ENCODE measurements at regions not wholly inside any gene's neighbourhood (a gene's known extent, or its start where the extent isn't known, plus 50 kb on each side); places are given as distances from the start of the nearest gene placed in this dataset.

DNA sequence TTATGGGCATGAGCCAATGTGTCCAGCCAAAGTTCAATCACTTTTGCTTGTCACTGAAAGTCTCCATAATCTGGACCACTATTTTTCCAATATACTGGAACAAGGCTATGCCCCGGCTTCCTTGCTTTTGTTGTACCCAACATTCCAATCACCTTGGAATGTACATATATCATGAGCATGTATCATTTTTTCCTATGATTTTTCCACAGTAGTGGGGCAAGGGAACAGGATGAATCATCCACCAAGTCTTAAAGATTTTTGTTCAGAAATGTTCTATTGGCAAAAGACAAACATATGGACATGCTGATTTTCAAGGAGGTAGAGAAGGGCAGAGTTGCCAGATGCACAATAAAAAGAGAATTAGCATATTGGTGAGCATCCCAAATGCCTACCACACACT lies 548.1 kb upstream of the INTU start:
- DNase-seq (ENCODE audit: low spot score) = no peak
- TF ChIP-seq NR2F2 (IDR thresholded peaks at IDR 0.05) (no peak), RXRA (IDR thresholded peaks at IDR 0.05) (no peak)
- TF ChIP-seq, protein P1, sequence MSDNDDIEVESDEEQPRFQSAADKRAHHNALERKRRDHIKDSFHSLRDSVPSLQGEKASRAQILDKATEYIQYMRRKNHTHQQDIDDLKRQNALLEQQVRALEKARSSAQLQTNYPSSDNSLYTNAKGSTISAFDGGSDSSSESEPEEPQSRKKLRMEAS (IDR thresholded peaks at IDR 0.05) = no peak
- TF ChIP-seq, protein P2, sequence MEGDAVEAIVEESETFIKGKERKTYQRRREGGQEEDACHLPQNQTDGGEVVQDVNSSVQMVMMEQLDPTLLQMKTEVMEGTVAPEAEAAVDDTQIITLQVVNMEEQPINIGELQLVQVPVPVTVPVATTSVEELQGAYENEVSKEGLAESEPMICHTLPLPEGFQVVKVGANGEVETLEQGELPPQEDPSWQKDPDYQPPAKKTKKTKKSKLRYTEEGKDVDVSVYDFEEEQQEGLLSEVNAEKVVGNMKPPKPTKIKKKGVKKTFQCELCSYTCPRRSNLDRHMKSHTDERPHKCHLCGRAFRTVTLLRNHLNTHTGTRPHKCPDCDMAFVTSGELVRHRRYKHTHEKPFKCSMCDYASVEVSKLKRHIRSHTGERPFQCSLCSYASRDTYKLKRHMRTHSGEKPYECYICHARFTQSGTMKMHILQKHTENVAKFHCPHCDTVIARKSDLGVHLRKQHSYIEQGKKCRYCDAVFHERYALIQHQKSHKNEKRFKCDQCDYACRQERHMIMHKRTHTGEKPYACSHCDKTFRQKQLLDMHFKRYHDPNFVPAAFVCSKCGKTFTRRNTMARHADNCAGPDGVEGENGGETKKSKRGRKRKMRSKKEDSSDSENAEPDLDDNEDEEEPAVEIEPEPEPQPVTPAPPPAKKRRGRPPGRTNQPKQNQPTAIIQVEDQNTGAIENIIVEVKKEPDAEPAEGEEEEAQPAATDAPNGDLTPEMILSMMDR (IDR thresholded peaks at IDR 0.05; ENCODE audit: low read depth, low read length, missing input control) = no peak
- TF ChIP-seq, protein P3, sequence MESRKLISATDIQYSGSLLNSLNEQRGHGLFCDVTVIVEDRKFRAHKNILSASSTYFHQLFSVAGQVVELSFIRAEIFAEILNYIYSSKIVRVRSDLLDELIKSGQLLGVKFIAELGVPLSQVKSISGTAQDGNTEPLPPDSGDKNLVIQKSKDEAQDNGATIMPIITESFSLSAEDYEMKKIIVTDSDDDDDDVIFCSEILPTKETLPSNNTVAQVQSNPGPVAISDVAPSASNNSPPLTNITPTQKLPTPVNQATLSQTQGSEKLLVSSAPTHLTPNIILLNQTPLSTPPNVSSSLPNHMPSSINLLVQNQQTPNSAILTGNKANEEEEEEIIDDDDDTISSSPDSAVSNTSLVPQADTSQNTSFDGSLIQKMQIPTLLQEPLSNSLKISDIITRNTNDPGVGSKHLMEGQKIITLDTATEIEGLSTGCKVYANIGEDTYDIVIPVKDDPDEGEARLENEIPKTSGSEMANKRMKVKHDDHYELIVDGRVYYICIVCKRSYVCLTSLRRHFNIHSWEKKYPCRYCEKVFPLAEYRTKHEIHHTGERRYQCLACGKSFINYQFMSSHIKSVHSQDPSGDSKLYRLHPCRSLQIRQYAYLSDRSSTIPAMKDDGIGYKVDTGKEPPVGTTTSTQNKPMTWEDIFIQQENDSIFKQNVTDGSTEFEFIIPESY (IDR thresholded peaks at IDR 0.05) = no peak
- Histone ChIP-seq H3K9ac (ENCODE audit: low read depth in 1 of 2, low read length in 2 of 2) (no peak overlapping the region), H3K4me1 (ENCODE audit: control insufficient read depth in 4 of 4, insufficient read depth in 4 of 4, low read length in 3 of 4) (no peaks in the 10 kb centered on the region), H3K27ac (ENCODE audit: low read depth in 1 of 2, low read length in 2 of 2) (no peak overlapping the region), H3K36me3 (ENCODE audit: control insufficient read depth in 4 of 4, insufficient read depth in 3 of 4, low read depth in 1 of 4, low read length in 3 of 4) (no peaks in the 10 kb centered on the region), H3K9me3 (ENCODE audit: control insufficient read depth in 4 of 4, low read length in 3 of 4) (peaks cover 2 to 9% (median 4%) of the 10 kb centered on the region in 4 donors), H3K4me3 (ENCODE audit: low read depth in 1 of 3, low read length in 3 of 3) (no peak overlapping the region), H3K27me3 (ENCODE audit: control insufficient read depth in 4 of 4, insufficient read depth in 4 of 4, low read length in 3 of 4) (no peaks in the 10 kb centered on the region)
- WGBS = 87% methylated on average over 1 of the region's 1 CpG

DNA sequence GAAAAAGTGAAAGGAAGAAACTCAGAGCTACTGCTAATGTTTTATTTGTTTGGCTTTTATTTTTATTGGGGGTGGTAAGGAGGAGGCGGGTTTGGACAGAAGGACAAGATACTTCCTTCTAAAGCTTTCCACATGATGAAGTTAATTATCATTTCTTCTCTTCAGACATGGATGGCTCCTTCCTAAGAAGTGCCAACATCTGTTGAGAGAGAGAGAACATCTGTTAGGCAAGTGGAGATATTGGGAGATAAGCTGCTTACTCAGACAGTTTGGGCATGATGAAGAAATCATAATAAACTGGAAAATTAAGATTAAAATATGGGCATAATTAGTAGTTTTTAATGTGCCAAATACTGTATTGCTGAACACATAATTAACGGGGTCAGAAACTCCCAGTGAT lies 535.7 kb upstream of the INTU start:
- DNase-seq (ENCODE audit: low spot score) = no peak
- H3K9ac ChIP-seq (ENCODE audit: low read depth in 1 of 2, low read length in 2 of 2) = no peak overlapping the region
- 75% methylated on average over 2 of the region's 2 CpGs for WGBS
- no peak overlapping the region for H3K27ac ChIP-seq (ENCODE audit: low read depth in 1 of 2, low read length in 2 of 2)
- peaks cover 0 to 3% (median 0%) of the 10 kb centered on the region in 4 donors for H3K9me3 ChIP-seq (ENCODE audit: control insufficient read depth in 4 of 4, low read length in 3 of 4)
- H3K4me3 ChIP-seq (ENCODE audit: low read depth in 1 of 3, low read length in 3 of 3) = no peak overlapping the region
- H3K36me3 ChIP-seq (ENCODE audit: control insufficient read depth in 4 of 4, insufficient read depth in 3 of 4, low read depth in 1 of 4, low read length in 3 of 4) = no peaks in the 10 kb centered on the region
- no peaks in the 10 kb centered on the region for H3K4me1 ChIP-seq (ENCODE audit: control insufficient read depth in 4 of 4, insufficient read depth in 4 of 4, low read length in 3 of 4)
- TF ChIP-seq, protein P1 (IDR thresholded peaks at IDR 0.05) = no peak
- no peak for TF ChIP-seq YY1 (IDR thresholded peaks at IDR 0.05)
- no peak for TF ChIP-seq FOXA1 (IDR thresholded peaks at IDR 0.05)
- TF ChIP-seq HNF4G (IDR thresholded peaks at IDR 0.05) = no peak
- no peak for TF ChIP-seq RAD21 (IDR thresholded peaks at IDR 0.05)
- TF ChIP-seq EGR1 (IDR thresholded peaks at IDR 0.05; ENCODE audit: low read depth in 2 of 2) = no peak
- no peak for TF ChIP-seq RXRA (IDR thresholded peaks at IDR 0.05)
- no peak for TF ChIP-seq FOXA2 (IDR thresholded peaks at IDR 0.05)
- TF ChIP-seq NR2F2 (IDR thresholded peaks at IDR 0.05) = no peak
- H3K27me3 ChIP-seq (ENCODE audit: control insufficient read depth in 4 of 4, insufficient read depth in 4 of 4, low read length in 3 of 4) = no peaks in the 10 kb centered on the region

DNA sequence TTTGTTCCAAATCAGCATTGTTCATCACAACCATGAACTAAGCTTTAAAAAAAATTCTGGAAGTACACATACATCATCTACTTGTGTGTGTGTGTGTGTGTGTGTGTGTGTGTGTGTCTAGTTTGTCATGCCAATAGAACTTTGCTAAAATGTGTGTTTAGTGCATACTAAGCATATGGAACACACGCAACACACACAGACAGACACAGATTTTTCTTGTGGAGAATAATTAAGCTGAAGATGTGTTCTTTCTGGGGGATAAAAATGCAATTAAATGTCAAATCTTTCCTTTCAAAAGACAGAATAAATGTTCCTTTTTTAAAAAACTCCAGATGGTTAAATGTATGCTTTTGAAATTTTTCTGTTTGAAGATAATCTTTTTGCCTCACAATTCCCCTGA lies 530.4 kb upstream of the INTU start:
- H3K9ac ChIP-seq (ENCODE audit: low read depth in 1 of 2, low read length in 2 of 2) = no peak overlapping the region
- no peak overlapping the region for H3K4me3 ChIP-seq (ENCODE audit: low read depth in 1 of 3, low read length in 3 of 3)
- no peak overlapping the region for H3K27ac ChIP-seq (ENCODE audit: low read depth in 1 of 2, low read length in 2 of 2)
- H3K27me3 ChIP-seq (ENCODE audit: control insufficient read depth in 4 of 4, insufficient read depth in 4 of 4, low read length in 3 of 4) = no peaks in the 10 kb centered on the region
- WGBS = 43% methylated on average over 1 of the region's 1 CpG
- TF ChIP-seq RAD21 (IDR thresholded peaks at IDR 0.05) (no peak), YY1 (IDR thresholded peaks at IDR 0.05) (no peak), RXRA (IDR thresholded peaks at IDR 0.05) (no peak), GABPA (IDR thresholded peaks at IDR 0.05 in 1 of 2, conservative IDR thresholded peaks at IDR 0.05 in 1 of 2) (no peak)
- TF ChIP-seq, protein P3 (IDR thresholded peaks at IDR 0.05) = no peak
- TF ChIP-seq, protein P2 (IDR thresholded peaks at IDR 0.05; ENCODE audit: low read depth, low read length, missing input control) = no peak
- H3K4me1 ChIP-seq (ENCODE audit: control insufficient read depth in 4 of 4, insufficient read depth in 4 of 4, low read length in 3 of 4) = no peaks in the 10 kb centered on the region
- no peak for DNase-seq (ENCODE audit: low spot score)
- H3K36me3 ChIP-seq (ENCODE audit: control insufficient read depth in 4 of 4, insufficient read depth in 3 of 4, low read depth in 1 of 4, low read length in 3 of 4) = no peaks in the 10 kb centered on the region
- no peaks in the 10 kb centered on the region for H3K9me3 ChIP-seq (ENCODE audit: control insufficient read depth in 4 of 4, low read length in 3 of 4)
